C1 segment of cervical spinal cord (tissue), 14 donors: ENCODE measurements at regions not wholly inside any gene's neighbourhood (a gene's known extent, or its start where the extent isn't known, plus 50 kb on each side); places are given as distances from the start of the nearest gene placed in this dataset.
A peak's percentile ranks its signal among the peaks of the same experiment; 100 is the strongest.

Experiments used
- DNase-seq, 14 donors: peaks; one replicate each; lab custom pipeline; 2025; lab: John Stamatoyannopoulos, UW

DNA sequence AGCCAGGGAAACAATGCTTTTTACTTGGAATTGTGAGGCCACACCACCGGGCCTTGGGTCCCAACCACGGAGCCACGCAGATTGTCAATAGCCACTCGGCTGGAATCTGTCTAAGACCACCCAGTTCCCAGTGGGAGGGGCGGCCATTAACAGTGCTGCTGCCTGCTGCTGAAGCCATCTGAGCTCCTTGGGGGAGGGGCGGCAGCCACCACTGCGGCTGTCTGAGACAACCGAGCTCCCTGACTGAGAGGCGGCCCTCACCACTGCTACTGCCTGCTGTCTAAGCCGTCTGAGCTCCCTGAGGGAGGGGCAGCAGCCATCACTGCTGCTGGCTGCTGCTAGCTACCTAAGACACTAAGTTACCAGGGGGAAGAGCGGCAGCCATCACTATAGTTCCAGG lies 64.3 kb downstream of the DMRTA2 start:
- no peak for DNase-seq

DNA sequence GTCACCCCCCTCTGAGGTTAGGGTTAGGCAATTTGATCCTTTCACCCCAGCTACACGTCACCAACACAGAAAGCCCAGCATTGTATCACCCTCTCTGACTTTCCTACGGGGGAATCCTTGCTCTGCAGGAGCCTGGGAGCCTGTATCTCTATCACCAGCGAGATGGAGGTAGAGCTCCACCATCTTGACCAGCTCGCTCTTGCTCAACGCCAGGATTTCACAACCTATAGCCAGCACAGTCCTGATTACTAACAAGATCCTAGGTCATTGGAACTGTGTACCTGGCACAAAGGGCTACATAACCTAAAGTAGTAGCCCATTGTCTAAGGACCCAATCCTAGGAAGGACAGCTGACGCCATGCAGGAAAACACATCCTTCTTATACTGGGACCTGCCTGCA lies 66.1 kb downstream of the DMRTA2 start:
- DNase-seq = no peak

DNA sequence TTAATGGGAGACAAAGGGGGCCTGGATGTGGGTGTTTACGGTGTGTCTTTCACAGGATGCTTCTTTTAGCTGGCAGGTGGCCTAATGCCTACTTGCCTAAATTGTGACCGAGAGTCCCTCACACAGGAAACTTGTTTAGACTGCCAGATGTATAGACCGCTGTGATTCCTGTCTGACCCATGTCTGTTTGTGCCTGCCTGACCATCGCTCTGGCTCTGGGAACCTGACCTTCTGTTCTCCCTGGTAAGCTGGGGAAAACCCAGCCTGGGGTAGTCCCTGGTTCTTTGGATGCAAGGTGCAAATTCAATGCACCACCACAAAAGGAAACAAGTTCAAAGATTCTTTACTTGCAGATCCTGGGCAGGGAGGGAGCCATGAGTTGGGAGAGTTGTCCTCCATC lies 68.4 kb downstream of the DMRTA2 start:
- DNase-seq = no peak

DNA sequence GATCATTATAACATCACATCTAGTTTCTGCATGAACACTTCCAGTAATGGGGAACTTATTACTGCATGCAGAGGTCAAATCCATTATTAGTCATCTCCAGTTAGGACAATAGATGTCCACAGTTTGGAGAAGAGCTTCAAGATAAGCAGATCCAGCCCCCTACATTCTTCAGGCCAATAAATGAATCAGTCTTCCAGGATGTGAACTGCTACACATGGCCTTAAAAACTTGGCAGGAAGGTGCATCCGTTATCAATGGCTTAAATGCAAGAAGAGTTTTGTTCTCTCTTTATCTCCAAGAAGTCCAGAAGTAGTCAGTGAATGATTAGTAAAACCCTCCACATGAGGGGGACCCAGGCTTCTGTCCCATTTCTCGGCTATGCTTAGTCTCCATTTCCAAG lies 70.8 kb downstream of the DMRTA2 start:
- no peak for DNase-seq

DNA sequence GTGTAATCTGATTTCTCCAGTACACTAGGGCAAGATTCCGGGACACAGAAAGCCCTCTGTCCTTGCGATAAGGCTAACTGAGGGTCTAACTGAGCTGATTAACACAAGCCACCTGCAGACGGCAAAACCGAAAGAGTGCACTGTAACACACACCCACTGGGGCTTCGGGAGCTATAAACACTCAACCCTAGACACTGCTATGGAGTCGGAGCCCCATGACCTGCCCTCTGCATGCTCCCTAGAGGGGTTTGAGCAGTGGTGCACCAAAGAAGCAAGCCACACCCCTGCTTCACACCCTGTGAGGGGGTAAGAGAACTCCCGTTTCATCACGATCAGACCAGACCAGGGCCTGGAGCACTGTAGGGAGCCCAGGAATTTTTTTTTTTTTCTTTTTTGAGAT lies 72.4 kb downstream of the DMRTA2 start:
- DNase-seq = no peak

DNA sequence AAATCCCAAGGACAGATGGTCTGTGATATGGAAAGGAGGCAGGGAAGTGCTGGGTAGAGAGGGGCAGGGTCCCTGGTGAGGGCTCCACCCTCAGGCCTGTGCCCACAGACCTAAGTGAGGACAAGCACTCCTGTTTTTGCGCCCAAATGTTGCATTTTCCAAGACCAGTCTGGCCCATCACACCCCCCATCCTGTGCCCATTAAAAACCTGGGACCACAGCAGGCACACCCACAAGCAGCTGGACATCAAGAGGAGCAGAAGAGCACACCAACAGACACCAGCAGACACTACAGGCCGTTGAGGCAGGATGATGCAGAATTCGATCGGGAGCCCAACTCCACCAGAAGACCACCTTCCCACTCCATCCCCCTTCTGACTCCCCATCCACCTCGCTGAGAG lies 72.8 kb downstream of the DMRTA2 start:
- no peak for DNase-seq

DNA sequence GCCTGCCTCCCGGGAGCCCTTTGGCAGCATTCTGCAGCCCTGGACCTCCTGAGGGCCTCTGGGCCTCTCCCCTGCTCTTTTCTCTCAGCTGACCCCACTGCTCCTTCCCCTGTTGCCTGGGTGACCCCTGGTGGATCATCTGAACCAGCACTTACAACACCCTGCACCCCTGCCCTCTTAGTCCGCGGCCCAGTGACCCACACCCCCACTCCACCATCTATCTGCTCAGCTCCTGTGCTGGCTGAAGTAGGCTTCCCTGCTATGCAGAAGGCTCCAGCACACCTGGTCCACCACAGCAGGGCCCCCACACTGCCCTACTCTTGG lies 74.0 kb downstream of the DMRTA2 start:
- no peak for DNase-seq

DNA sequence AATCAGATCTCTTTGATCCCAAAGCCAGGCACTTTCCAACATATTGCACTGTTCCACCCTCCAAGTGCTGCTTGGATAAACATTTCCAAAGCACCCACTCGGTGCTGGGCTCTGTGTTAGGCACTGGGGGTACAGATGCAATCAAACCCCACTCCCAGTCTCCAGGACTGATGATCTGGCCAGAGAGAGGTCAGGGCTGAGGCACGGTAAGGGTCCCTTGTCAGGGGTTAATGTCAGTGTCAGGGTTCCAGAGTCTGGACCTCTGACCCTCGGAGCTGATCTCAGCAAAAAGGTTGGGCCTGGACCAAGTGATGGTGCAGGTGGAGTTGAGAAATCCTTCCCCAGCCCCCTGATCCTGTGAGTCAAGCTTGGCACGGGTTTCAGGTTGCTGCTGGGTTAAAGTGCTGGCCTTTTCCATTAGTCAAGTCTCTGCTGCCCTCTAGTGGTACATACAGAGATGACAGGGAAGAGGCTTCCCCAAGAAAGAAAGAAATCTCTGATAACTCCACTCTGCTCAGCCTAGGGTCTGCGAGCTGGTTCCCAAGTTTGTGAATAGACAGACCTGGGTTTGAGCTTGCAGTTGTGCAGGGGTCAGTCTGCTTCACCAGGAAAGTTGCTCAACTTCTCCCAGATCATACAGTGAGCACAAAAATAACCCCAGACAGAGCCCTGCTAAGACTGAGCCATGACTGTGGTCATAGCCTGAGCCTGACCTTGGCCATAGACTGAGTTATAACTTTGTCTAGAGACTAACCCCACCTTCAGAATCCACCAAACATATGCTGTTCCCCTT lies 74.6 kb downstream of the DMRTA2 start:
- DNase-seq = peak in 10 of 14 donors; percentile 2 to 28 (median 10)

DNA sequence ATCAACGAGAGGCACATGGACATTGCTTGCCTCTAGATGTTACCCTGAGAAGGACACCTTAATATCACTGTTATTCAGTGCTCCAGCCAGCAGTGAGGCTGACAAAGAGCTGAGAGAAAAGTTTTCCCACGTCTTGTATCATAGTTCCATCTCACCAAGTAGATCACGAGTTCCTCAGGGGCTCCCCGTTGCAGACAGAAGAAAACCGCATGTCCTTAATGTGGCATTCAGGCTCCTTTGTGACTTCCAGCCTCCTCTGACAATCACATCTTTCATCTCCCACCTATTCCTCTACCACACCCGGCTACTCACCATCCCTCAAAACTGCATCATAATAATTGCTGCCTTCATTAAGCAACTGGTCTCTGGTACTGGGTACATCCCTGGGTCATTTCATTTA lies 75.3 kb downstream of the DMRTA2 start:
- DNase-seq = no peak

DNA sequence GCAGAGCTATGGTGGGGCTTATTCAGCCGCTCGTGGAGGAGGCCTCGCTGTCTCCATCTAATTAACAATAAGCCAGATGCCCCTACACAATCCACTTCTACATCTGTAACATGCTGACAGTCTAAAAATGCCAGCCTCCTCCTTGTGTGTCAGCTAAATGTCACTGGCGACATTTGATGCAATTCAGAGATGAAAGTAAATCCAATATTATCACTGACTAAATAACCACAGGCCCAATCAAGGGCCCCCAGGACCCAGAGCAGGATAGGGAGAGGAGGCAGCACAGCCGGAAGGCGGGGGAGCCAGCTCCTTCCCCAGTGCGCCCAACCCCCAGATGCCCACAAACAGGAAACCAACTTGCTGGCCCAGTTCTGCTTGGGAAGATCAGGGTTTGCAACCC lies 76.6 kb downstream of the DMRTA2 start:
- no peak for DNase-seq

DNA sequence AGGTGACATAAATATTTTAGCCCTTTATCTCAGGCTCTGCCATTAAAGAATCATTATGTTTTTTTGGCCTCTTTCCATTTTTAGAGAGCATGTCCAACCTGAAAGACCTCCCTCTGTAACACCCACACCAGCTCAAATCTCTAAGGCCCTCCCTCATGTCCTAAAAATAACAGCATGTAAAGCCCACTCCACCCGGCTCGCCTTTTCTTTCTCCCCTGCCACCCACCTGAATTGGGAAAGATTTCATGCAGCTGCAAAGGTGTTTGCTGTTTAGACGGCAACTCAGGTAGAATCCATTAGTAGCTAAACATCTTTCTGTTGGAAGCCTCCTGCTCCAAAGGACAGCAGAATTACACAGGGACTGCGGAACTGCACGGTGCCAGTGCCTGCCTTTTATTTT lies 79.9 kb downstream of the DMRTA2 start:
- no peak for DNase-seq

DNA sequence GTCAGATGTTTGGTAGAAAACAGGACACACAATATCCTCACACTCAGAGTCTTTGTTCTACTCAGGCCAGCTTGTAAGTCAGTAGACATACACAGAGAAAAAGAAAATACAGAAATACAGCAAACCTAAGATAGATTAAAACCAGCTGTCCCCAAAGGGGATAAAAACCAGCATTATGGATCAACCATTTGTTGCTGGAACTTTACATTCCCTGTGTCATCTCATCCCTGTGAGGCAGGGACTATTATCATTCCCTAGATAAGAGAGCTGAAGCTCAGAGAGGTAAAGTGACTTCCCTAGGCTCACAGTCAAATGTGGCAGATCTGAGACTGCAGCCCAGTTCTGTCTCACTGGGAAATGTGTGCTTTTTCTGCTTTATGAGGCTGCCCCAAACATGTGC lies 80.7 kb downstream of the DMRTA2 start:
- DNase-seq = no peak

DNA sequence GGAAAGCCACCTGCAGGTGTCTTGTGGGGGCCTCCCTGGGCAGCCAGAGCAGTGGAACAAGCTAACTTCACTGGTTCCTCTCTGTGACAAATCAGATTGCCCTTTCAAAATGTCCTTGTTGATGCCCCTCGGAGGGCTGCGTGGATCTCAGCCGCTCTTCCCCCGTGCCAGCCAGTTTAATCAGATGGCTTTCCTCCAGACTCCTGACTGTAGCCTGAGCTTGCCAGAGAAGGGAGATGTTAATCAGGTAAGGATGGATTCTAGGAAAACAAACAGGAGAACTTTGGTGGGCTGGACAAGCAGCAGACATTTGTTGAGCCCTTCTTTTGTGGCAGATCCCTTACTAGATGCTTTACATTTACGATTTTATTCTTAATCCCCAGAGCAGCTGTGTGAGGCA lies 88.2 kb downstream of the DMRTA2 start:
- no peak for DNase-seq

DNA sequence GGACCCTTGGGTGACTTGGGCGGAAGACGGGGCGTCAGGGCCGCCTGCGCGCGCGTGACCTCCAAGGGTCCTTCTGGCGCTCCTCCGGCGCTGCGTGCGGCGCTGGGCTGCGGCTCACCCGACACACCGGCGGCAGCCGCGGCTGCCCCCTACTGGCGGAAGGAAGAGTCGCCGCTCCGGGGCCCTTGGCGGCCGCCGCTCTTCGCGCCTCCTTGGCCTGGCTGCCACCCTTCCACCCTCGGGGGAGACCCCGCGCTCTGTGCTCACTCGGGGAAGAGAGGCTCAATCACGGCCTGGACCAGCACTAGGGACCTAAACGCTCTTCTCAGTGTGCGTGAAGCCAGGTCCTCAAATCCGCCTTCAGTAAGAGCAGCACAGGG lies 89.7 kb downstream of the DMRTA2 start:
- peak in 6 of 14 donors; percentile 2 to 29 (median 10) for DNase-seq

DNA sequence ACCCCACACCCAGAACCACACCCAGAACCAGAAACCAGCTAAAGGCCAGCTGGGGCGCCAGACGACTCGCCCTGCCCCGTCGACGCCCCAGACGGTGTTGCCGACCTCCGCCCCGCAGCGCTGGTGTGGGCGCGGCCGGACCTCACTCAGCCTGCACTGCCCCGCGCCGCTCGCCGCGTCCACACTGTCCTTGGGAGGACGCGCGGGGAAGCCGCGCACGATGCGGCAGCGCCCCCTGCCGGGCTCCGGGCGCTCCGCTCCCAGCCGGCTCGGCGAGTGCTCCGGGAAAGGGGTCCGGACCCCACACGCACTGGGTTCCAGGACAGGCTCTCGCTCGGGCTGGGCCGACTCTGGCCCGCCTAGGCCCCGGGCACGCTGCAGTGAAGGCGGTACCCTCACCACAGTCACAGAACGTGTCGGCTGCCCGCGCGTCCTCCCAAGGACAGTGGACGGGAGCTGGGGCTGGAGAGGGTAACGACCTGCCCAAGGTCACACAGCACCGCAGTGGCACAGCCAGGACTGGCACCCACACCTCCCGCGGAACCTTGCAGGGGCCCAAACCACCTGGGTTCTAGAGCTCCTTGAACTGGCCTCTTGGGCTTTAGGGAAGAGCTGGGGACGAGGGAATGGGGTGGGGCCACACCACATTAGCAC lies 90.2 kb downstream of the DMRTA2 start:
- DNase-seq = peak in 5 of 14 donors; percentile 6 to 65 (median 19)

DNA sequence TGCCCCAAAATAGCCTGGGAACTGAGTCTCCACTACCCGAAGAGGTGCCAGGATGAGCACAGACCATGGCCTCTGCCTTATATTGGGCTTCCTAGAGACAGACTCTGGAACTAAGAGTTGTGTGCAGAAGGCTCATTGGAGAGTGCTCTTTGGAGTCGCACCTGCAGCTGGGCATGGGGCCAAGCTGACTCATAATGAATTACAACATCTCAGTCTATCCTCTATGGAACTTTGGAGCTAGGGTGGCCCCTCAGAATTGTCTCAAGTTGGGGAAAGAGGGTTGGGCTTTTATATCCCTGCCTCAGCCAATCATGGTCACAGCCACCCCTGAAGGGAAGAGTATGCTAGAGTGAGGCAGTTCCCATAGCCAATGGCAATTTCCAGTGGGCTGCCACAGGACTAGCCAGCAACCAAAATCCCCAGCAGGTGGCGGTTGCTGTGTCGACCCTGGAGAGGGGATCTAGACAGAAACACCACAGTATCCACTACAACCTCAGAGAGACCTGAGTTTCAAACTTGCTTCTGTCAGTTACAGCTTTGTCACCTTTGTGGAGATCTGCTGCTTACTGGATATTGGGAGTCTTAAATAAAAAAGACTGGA lies 93.8 kb downstream of the DMRTA2 start:
- no peak for DNase-seq

DNA sequence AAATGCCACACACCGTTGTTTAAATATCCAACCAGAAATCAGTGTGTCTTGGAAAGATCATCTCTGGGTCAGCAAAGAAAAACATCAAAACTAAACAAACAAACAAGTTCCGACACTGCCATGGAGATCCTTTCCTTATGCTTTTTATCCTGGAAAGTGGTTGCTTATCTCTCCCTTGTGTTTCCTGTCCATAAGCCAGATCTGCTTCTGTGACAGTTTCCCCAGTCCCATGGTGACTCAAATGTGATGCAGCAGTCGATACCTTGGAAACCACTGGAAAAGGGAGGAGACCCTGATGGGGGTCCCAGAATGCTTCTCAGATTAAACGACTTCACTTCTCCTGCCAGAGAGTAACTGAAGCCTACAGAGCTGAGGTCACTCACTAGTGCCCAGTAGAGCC lies 94.7 kb downstream of the DMRTA2 start:
- no peak for DNase-seq

DNA sequence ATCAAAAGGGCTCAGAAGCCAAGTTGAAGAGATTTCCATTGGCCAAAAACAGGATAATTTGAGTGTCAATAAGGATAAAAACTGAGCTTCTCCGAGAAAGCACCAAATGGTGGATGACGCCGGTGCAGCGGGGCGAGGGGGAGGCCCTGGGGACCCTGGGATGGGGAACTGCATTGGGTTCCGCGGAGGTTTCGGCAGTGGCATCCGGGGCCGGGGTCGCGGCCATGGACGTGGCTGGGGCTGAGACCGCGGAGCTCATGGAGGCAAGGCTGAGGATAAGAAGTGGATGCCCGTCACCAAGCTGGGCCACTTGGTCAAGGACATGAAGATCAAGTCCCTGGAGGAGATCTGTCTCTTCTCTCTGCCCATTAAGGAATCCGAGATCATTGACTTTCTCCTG lies 97.2 kb downstream of the DMRTA2 start:
- DNase-seq = no peak

DNA sequence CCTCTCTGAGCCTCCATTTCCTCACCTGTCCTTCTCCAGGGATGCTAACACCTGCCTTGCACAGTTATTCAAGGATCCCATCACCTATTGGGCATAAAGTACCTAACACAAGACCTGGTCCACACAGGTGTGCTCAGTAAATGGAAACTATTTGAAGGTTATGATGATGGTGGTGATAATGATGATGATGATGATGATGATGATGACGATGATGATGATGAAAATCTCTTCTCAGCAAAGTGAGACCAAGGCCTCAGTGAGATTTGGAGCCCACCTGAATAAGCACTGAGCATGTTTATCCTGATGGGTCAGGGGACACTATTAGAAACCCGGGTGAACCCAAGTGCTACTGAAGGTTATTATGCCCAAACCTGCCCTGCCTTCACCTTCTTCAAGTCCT lies 100.7 kb downstream of the DMRTA2 start:
- no peak for DNase-seq

DNA sequence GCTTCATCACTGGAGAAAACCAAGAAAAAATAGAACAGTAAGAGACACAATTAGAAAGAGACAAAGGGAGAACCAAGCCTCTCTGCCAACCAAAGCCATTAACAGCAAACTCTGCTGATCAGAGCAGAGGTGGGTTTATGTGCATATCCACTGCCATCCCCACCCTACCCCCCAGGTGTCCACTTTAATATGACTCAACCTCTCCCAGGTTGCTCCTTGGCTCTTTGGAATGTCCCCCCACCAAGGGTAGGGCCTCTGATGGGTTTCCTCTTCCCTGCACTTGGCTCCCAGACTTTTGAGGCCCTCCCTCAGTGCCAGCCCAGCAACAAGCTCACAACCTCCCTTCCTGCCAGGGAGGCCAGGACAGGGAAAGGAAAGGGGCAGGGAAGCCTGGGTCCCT lies 104.8 kb downstream of the DMRTA2 start:
- no peak for DNase-seq

DNA sequence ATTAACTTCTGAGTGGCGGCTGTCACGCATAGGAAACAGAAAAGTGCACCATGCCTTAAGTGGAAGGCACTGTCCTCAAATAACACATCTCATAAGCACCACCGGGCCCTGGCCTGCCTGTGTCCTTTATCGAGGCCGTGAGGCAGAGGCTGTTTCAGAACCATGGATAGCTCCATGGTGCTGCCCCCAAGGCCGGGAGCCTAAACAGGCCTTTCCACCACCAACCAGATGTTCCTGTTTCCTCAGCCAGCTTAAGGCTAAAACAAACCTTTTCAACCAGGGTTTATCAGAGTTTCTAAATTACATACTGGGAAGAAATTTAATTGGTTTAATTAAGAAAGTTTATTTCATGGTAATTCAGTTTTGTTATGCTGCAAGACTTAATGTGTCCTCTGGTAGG lies 114.4 kb downstream of the DMRTA2 start:
- DNase-seq = peak in 1 of 14 donors; percentile 7

DNA sequence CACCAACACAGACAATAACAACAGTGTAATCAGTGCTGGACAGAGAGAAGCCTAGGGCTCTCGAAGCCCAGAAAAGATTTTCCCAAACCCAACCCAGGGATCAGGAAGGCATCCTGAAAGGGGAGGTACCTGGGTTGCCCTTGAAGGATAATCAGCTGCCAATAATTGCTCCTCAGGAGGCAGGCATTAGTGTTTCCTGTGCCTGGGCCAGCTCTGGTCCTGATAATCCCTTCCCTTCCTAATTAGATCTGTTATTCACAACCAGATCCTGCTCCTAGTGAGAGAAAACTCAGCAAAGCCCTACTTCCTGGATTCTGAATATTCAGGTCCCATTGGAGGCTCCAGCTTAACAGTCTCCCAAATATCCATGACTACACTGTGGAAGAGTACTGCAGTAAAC lies 117.4 kb downstream of the DMRTA2 start:
- DNase-seq = no peak

DNA sequence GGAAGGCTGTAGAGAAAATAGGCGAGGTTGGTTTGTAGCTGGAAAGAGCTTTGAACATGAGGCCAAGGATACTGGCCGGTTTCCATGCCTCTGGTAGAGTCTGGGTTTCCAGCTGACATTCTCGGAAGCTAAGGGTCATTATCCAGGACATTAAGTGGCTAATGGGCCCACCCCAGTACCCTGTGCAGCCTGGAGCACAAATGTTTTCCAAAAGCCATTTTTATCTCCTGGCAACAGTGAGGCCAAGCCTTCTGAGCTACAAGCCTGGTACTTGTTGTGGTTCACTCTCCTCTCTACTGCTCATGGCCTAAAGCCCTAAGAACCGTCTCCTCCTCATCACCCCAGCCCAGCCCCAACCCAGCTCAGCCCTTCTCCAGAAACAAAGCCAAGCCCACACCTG lies 122.9 kb downstream of the DMRTA2 start:
- peak in 2 of 14 donors; percentile 3 to 17 for DNase-seq
